ENCODE measurements at regions not wholly inside any gene's neighbourhood (a gene's known extent, or its start where the extent isn't known, plus 50 kb on each side); places are given as distances from the start of the nearest gene placed in this dataset.

DNA sequence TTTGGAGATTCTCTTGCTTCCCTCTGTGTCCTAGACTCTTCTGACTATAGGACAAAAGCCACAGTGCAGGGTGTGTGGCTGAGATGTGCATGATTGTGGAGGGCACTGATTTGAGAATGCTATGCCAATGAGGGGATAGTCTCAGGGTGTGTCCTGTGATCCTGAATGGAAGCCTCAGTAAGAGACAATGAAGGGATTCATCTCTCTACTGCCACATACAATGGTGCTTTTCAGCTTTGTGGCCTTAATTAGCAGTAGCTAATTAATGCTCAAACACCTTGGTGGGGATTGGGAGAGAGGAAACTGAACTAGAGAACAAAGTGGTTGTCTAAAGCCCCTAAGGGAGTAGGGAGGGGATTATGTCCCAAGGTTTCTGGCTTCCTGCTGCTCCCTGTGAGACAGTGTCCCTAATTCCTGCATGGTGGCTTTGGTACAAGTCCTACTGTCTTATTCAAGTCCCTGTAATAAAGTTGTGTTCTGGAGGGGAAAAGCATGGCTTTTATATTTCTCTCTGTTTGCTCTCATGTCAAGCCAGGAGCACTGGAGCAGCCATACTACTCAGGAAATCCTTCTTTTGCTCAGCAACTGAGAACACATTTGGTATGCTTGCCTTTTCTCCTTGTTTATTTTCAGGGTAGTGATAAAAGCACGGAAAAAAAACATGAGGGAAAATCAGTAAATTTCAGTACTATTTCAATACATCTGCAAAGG is 415.2 kb upstream of the TCF4 start:
- TF ChIP-seq, protein P1, sequence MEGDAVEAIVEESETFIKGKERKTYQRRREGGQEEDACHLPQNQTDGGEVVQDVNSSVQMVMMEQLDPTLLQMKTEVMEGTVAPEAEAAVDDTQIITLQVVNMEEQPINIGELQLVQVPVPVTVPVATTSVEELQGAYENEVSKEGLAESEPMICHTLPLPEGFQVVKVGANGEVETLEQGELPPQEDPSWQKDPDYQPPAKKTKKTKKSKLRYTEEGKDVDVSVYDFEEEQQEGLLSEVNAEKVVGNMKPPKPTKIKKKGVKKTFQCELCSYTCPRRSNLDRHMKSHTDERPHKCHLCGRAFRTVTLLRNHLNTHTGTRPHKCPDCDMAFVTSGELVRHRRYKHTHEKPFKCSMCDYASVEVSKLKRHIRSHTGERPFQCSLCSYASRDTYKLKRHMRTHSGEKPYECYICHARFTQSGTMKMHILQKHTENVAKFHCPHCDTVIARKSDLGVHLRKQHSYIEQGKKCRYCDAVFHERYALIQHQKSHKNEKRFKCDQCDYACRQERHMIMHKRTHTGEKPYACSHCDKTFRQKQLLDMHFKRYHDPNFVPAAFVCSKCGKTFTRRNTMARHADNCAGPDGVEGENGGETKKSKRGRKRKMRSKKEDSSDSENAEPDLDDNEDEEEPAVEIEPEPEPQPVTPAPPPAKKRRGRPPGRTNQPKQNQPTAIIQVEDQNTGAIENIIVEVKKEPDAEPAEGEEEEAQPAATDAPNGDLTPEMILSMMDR (IDR thresholded peaks at IDR 0.05; ENCODE audit: extremely low read depth, low read depth, low read length): no peak
- Histone ChIP-seq H3K9me3 (ENCODE audit: low read depth, low read length) (no peaks in the 10 kb centered on the region), H4K20me1 (ENCODE audit: insufficient read depth, low read length) (no peaks in the 10 kb centered on the region), H3K79me2 (ENCODE audit: insufficient read depth, low read length) (no peaks in the 10 kb centered on the region), H3K36me3 (ENCODE audit: insufficient read depth, low read length) (no peaks in the 10 kb centered on the region), H3K27me3 (ENCODE audit: insufficient read depth, low read length) (no peaks in the 10 kb centered on the region), H3K4me2 (ENCODE audit: insufficient read depth, low read length) (no peak overlapping the region), H3K4me3 (ENCODE audit: insufficient read depth, low read length) (no peak overlapping the region), H3K27ac (ENCODE audit: low read depth, low read length) (no peak overlapping the region), H3K4me1 (ENCODE audit: insufficient read depth, low read length) (peaks cover 14% of the 10 kb centered on the region), H2AFZ (ENCODE audit: low read length) (no peak overlapping the region)
- no peak for DNase-seq (ENCODE audit: insufficient read length, low spot score, missing footprints)

DNA sequence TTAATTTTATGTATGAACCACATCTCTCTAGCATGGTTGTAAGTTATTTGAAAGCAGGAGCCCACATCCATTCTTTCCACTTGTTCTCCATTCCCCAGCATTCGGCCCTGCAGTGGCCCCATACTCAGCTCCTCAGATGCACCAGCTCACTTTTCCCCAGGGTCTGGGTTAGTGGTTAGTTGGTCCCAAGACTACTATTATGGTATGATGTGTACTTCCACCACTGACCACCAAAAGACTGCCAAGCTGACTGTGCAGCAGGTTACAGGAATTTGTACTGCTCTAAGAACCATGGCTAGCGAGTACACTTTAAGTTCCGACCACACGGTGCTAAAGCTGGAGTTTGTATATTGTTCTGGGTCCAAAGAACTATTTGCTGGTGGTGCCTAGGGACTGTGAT is 413.6 kb upstream of the TCF4 start:
- H3K79me2 ChIP-seq (ENCODE audit: insufficient read depth, low read length): no peaks in the 10 kb centered on the region
- peak; percentile 74 for DNase-seq (ENCODE audit: insufficient read length, low spot score, missing footprints)

DNA sequence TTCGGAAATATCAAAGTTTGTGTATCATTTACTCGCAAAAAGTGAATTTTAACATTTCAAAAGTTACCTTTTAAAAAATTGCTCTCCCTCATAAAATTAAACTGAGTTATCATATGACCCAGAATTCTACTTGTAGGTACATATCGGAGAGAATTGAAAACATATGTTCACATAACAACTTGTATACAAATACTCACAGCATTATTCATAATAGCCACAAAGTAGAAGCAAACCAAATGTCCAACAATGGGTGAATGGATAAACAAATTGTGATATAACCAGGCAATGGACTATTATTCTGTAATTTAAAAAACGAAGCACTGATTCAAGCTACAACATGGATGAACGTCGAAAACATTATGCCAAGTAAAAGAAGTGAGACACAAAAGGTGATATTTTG is 412.0 kb upstream of the TCF4 start:
- Histone ChIP-seq H3K79me2 (ENCODE audit: insufficient read depth, low read length) (no peaks in the 10 kb centered on the region), H3K27me3 (ENCODE audit: insufficient read depth, low read length) (no peaks in the 10 kb centered on the region), H3K9me3 (ENCODE audit: low read depth, low read length) (no peaks in the 10 kb centered on the region), H2AFZ (ENCODE audit: low read length) (no peak overlapping the region), H3K36me3 (ENCODE audit: insufficient read depth, low read length) (no peaks in the 10 kb centered on the region), H3K4me1 (ENCODE audit: insufficient read depth, low read length) (peaks cover 30% of the 10 kb centered on the region), H3K4me2 (ENCODE audit: insufficient read depth, low read length) (no peak overlapping the region), H3K4me3 (ENCODE audit: insufficient read depth, low read length) (no peak overlapping the region), H4K20me1 (ENCODE audit: insufficient read depth, low read length) (no peaks in the 10 kb centered on the region), H3K27ac (ENCODE audit: low read depth, low read length) (no peak overlapping the region)
- TF ChIP-seq, protein P1 (IDR thresholded peaks at IDR 0.05; ENCODE audit: extremely low read depth, low read depth, low read length): no peak
- no peak for DNase-seq (ENCODE audit: insufficient read length, low spot score, missing footprints)

More for the DNA sequence above, 413.6 kb upstream of the TCF4 start:
- TF ChIP-seq, protein P1 (IDR thresholded peaks at IDR 0.05; ENCODE audit: extremely low read depth, low read depth, low read length): peak; percentile 33
- peak overlapping the region; percentile 19 for H3K4me2 ChIP-seq (ENCODE audit: insufficient read depth, low read length)
- peaks cover 29% of the 10 kb centered on the region for H3K4me1 ChIP-seq (ENCODE audit: insufficient read depth, low read length)
- H2AFZ ChIP-seq (ENCODE audit: low read length): no peak overlapping the region
- H3K36me3 ChIP-seq (ENCODE audit: insufficient read depth, low read length): no peaks in the 10 kb centered on the region
- no peaks in the 10 kb centered on the region for H3K9me3 ChIP-seq (ENCODE audit: low read depth, low read length)
- no peaks in the 10 kb centered on the region for H3K27me3 ChIP-seq (ENCODE audit: insufficient read depth, low read length)
- H3K4me3 ChIP-seq (ENCODE audit: insufficient read depth, low read length): no peak overlapping the region
- no peaks in the 10 kb centered on the region for H4K20me1 ChIP-seq (ENCODE audit: insufficient read depth, low read length)
- no peak overlapping the region for H3K27ac ChIP-seq (ENCODE audit: low read depth, low read length)

DNA sequence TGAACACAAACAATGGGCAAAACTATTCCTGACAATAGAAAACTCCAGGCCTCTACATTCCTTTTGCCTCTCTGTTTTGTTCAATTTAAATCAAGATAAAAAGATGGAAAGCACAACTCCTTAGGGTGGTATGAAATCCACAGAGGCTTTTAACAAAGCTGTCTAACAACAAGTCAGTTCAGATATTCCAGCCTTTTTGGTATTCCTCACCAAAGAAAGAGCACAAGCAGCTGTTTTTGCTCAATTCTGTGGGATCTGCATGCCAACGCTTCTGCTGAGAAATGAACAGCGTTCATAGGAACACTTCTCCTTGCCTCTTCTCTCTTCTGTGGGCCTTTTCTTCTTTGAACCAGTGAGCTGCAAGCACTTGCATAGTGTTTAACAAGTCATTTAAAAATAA is 411.6 kb upstream of the TCF4 start:
- Histone ChIP-seq H3K79me2 (ENCODE audit: insufficient read depth, low read length) (no peaks in the 10 kb centered on the region), H4K20me1 (ENCODE audit: insufficient read depth, low read length) (no peaks in the 10 kb centered on the region), H3K4me2 (ENCODE audit: insufficient read depth, low read length) (no peak overlapping the region), H3K36me3 (ENCODE audit: insufficient read depth, low read length) (no peaks in the 10 kb centered on the region), H2AFZ (ENCODE audit: low read length) (no peak overlapping the region), H3K9me3 (ENCODE audit: low read depth, low read length) (no peaks in the 10 kb centered on the region), H3K4me1 (ENCODE audit: insufficient read depth, low read length) (peaks cover 30% of the 10 kb centered on the region), H3K27ac (ENCODE audit: low read depth, low read length) (no peak overlapping the region), H3K4me3 (ENCODE audit: insufficient read depth, low read length) (no peak overlapping the region), H3K27me3 (ENCODE audit: insufficient read depth, low read length) (no peaks in the 10 kb centered on the region)
- TF ChIP-seq, protein P1 (IDR thresholded peaks at IDR 0.05; ENCODE audit: extremely low read depth, low read depth, low read length): no peak
- DNase-seq (ENCODE audit: insufficient read length, low spot score, missing footprints): peak; percentile 1

Data from osteoblast (primary cell).